ENCODE measurements at regions not wholly inside any gene's neighbourhood (a gene's known extent, or its start where the extent isn't known, plus 50 kb on each side); places are given as distances from the start of the nearest gene placed in this dataset.
"Not testable (repeated sequence)": the region's sequence is repeated elsewhere in the genome, so short reads cannot be mapped to it uniquely, and the experiment has no call there.

DNA sequence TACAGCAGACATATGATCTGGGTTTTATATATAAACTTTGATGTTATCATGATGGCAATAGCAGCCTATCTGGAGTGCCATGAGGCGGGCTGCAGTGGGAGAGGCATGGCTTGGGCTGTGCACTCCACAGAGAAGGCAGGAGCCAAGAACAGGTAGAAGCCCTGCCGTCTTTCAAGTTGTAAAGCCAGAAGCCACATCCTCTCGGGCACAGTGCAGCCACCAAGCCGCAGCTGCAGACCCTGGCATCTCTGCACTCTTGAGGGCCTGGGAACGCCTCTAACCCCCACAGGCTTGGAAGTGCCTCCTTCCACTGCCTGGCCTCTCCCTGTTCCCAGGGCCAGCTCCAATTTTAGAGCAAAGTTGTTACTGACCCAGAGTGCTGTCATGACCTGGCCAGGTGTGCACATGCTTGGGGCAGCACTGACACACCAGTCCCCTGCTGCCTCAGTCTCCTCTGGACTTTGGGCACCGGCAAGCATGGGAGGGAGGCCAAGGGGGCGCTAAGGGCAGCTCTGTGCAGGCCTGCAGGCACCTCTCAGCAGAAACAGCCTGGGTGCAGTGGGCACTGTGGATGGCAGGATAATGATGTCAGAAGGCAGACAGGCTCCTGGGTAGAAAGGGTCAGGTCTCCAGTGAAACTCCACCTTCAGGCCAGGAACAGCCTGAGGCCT is 1619.8 kb upstream of the PRMT6 start:
- DNase-seq: no peak

DNA sequence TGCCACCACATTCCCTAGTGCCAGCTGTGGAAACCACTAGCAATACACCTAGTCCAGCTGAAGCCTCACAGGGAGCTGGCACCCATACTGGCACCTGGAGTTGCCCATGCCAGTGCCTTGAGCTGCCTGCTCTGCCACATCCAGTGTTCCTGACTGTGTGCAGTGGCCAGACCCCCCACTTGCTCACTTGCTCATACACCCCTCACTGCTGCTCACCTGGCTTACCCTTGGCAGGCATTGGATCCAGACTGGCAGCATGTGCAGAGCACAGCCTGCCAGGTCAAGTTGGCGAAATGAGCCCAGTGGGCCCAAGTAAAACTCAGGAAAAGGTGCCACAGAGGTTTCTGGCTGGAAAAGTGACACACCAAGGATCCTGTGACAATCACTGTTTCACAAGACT is 1618.6 kb upstream of the PRMT6 start:
- DNase-seq: no peak

DNA sequence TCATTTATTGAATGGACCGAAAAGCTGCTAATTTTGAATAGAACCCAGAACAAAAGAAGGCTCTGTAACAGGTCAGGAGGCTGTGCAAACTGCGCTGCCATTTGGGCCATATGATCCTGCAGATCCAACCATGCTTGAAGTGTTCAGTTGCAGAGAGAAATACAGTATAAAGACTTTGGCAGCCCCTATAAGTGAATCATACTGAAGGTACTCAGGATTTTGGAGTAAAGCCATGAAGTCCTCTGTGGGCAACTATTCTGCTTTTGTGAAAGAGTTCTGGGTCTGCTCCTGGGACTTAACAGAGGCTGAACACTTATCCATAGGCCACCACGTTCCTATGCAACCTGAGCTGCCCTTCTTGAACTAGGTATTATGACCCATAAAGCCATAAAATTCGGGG is 1613.6 kb upstream of the PRMT6 start:
- no peak for DNase-seq

DNA sequence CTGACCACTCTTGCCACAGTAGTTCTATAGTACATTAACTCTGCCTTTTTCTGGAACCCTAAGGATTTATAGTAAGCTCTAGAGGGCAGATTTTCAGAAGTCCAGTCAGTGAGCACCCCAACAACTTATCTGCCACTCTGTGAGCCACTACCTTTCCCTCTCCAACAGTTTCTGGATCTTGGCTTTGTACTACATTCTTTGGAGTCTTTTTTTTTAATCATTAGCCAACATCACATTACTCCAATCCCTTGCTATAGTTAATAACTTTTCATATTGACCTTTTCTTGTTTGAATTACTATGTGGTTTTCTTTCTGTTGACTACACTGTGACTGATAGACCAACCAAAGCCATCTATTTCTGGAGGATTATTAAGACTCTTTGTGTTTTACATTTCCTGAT is 1596.7 kb upstream of the PRMT6 start:
- DNase-seq: no peak

DNA sequence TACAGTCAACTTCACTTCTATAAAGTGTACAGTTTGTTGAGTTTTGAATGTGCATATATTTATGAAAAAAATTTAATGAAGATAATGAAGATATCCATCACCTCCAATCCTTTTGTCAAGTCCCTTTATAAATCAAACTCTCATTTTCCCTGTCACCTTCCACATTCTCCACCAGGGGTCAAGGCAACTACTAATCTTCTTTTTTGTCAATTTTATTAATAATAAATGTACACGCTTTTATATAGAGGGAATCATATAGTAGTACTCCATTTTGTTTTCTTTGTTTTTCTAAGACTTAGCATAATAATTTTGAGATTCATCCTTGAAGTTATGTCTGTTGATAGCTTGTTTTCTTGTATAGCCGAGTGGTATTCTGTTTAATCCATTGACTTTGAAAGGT is 1594.2 kb upstream of the PRMT6 start:
- no peak for DNase-seq

DNA sequence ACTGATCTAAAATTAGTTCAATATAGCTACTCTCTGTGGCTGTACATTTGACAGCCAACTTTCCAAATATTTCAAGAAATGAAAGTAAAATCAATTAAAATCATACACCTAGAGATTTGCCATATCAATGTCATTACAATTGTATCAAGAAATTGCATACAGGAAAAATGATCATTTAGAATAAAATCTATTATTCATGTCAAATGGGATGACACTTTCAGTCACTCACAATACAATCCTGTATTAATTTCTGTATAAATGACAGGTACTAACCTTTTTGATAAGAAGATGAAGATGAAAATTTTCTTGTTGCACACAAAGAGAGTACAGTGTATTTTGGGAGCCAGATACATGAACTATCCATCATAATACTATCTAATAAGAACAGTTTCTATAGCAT is 1588.9 kb upstream of the PRMT6 start:
- no peak for DNase-seq

DNA sequence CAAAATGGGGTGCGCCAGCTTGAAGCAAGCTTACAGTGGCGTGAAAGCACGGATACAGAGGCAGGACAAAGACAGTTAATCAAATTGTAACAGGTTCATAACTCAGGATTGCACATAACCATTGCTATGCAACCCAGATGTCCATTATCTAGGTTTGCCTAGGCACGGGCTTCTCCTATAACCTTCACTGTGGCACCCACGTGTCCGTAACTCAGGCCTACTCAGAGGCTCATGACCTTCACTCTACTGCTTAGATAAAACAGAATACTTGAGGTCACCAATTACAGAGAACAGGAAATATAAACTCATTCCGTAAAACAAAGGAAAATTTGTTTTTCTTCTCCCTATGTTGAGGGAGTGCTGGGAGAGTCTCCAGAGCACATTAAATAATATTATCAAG is 1585.9 kb upstream of the PRMT6 start:
- DNase-seq: not testable (repeated sequence)

DNA sequence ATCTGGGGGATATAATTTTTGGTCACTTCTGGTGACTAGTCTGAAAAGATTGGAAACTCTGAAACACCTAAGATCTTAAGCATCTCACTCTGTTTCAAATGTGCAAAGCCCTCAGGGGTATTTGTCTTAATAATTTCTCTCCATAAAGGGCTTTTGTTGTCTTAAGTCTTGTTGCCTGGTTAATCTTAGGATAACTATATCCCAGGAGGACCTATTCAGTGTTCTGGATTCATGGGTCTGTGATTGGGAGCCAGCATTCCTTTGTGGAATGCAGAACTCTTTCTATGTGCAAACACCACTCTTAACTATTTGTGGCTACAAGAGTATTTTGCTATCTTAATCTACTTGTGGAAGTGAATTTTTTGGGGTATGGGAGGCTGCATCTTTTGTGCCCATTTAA is 1573.0 kb upstream of the PRMT6 start:
- no peak for DNase-seq

DNA sequence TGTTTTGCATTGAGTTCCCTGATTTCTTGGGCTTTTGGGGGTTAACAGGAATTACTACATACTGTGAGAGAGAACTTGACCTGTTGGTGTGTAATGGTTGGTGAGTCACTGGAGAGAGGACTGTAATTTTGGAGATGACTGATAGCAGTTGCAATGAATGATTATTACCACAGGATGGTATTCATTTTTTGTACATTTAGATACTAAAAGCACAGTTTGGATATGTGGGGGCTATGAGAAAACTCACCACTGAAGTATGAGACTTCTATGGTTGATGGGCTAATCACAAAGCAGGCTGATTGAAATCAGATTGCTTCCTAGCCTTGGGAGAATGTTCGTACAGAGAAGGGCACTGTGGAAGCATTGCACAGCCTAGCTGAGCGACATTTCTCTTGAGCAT is 1571.3 kb upstream of the PRMT6 start:
- DNase-seq: no peak

DNA sequence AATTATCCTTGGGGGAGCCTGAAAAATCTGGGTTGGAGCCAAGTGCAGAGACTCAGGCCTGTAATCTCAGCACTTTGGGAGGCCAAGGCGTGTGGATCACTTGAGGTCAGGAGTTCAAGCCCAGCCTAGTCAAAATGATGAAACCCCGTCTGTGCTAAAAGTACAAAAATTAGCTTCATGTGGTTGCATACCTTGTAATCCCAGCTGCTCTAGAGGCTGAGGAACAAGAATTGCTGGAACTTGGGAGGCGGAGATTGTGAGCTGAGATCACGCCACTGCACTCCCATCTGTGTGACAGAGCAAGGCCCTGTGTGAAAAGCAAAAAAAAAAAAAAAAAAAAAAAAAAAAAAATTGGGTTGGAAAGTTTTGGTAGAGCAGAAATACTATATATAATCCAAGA is 1563.6 kb upstream of the PRMT6 start:
- DNase-seq: no peak

DNA sequence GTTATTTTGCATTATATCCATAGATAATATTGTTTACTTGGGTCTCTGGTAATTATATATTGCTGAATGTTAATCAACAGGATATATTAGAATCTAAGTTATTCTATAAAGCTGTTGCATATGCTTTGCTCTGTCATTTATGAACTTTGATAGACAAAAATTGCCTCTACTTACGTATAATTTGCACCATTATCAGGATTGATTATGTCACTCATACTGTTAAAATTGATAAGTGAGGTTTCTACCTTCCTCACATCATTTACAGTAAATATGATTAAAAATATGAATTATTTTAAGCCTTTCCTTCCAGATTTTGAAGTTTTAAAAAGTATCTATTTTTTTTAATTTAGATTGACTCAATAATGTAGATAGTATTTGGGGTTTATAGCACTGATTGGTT is 1540.4 kb upstream of the PRMT6 start:
- no peak for DNase-seq

DNA sequence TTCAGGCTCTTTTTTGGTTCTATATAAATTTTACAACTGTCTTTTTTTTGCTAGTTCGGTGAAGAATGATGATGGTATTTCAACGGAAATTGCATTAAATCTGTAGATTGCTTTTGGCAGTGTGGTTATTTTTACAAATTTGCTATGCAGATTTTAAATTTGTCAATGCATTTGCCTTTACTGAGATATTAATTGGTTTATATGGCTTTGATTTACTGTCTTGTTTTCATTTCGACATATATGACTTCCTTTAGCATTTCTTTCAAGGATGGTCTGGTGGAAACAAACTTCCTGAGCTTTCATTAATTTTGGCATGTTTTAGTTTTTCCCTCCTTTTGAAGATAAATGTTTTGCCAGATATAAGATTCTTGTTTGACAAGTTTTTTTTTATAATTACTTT is 1522.5 kb upstream of the PRMT6 start:
- no peak for DNase-seq

DNA sequence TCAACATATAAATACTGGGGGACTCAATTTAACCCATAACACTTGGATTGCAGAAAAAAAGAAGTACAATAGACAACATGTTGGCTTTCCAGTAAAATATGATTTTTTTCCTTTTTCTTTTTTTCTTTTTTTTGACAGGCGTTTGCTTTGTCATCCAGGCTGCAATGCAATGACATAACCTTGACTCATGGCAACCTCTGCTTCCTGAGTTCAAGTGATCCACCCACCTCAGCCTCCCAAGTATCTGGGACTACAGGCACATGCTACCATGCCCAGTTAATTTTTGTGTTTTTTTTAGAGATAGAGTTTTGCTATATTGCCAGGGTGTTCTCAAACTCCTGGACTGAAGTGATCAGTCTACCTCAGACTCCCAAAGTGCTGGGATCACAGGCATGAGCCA is 1512.0 kb upstream of the PRMT6 start:
- no peak for DNase-seq

DNA sequence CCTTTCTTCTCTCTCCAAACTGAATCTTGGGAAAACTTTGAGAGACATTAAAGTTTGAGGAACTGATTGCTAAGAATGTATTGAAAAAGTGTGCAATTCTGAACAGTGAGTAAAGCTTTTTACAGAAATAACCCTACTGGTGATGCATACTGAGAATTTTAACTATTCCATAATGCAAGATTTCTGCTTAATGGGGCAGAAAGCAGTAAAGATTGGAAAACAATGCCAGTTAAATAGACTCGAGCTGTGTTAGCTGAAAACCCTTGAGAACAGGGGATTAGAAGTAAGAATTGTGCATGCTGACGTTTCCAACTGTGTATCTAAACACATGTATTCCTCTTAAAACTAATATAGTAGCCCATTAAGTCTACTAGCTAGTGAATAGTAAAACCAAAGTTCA is 1500.2 kb upstream of the PRMT6 start:
- DNase-seq: no peak

DNA sequence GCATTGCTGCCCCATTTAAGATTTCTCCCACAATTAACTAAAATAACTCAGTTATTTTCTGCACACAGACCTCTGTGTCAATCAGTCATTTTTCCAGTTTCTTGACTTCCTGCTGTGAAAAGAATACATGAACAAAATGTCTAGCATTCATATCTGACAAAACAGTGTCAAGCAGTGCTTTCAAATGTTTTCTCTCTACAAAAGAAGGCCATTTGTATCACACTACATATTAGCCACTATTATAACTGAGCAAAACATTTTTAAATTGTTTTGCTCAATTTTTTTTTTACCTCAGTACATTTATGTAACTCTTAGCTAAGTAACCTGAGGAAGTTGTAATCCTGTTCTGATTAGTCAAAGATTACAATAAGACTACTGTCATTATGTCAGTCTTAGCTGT is 1498.5 kb upstream of the PRMT6 start:
- no peak for DNase-seq

DNA sequence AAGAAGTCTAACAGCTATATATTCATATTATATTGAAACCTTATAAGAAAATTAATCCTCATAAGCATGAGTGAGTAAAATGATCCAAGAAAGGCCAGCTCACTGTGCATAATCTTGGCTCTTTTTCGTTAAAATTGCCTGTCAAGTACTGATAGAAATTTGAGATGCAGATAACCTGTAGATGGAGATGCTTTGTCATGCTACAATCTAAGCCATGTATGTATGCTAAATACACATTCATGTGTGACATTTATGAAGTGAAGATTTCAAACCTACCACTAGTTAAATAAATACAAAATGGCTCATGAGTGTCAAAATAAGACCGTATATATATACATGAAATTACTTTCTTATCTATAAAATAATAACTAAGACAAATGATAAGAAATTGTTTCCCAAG is 1491.5 kb upstream of the PRMT6 start:
- no peak for DNase-seq

DNA sequence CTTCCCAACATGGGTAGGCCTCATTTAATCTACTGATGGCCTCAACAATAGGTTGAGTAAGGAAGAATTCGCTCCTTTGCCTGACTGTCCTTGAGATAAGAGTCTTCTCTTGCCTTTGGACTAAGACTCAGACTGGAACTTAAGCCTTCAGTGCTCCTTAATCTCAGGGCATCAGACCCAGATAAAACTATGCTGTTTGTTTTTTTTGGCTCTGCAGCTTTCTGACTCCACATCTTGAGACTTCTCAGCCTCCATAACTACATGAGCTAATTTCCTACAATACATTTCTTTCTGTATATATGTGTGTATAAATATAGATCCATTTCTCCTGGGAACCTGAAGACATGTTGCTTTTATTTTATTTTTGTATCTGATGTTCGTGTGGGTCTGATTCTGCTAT is 1470.7 kb upstream of the PRMT6 start:
- no peak for DNase-seq

DNA sequence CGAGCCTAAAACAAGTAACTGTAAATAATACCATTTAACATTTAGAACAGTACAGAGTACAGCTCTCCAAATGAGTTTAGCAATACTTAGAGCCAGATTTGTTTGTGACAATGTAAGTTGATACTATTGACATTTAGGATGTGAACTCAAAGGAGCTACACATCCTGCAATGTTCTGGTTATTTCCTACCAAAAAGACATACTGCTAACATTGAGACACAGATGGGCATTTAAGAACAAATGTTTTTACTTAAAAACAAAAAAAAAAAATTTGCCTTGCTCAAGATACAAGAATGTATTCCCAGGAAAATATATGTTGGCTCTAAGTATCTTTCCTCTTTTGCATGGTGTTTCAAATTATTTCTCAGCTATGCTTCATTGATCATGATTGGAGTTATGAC is 1464.8 kb upstream of the PRMT6 start:
- DNase-seq: no peak

DNA sequence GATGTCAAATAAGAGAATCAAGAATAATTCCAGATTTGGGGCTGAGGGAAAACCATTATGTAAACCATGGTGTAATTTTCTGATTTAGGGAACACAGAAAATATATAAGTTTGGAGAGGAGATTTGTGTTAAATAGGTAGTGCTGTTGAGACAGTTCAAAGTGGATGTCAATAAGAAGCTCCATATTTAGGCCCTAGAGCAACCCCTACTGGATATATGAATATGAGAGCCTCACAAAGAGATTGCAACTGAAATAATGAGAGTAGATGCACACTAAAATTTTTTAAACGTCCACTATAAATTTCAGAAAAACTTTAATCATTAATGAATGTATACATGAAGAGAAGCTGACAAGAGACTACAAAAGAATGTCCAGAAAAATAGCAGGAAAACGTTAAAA is 1447.8 kb upstream of the PRMT6 start:
- no peak for DNase-seq

DNA sequence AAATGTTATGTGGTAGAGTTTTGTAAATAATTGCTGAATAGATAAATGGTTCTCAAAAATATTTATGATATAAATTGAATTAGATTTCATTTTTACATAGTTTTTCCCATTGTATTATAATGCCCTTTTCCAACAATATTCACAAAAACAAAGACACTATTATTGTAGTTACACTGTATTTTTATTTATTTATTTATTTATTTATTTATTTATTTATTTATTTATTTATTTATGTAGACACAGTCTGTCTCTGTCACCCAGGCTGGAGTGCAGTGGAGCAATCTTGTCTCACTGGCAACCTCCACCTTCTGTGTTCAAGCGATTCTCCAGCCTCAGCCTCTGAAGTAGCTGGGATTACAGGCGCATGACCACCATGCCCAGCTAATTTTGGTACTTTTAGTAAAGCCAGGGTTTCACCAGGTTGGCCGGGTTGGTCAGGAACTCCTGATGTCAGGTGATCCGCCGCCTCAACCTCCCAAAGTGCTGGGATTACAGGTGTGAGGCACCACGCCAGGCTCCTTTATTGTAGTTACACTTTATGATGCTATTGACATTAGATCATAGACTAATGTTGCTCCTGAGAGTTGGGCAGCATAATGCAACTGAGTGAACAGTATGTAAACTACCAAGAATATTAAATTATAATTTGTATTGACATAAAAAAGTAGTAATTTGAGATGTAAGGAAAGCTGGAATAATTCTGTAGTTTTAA is 1430.0 kb upstream of the PRMT6 start:
- DNase-seq: no peak

DNA sequence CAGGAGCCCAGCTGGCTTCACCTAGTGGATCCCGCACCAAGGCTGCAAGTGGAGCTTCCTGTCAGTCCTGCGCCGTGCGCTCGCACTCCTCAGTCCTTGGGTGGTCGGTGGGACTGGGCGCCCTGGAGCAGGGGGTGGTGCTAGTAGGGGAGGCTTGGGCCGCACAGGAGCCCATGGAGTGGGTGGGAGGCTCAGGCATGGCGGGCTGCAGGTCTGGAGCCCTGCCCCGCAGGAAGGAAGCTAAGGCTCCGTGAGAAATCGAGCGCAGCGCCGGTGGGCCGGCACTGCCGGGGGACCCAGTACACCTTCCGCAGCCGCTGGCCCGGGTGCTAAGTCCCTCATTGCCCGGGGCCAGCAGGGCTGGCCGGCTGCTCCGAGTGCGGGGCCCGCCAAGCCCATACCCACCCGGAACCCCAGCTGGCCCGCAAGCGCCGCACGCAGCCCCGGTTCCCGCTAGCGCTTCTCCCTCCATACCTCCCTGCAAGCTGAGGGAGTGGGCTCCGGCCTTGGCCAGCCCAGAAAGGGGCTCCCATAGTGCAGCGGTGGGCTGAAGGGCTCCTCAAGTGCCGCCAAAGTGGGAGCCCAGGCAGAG is 1425.2 kb upstream of the PRMT6 start:
- DNase-seq: not testable (repeated sequence)

DNA sequence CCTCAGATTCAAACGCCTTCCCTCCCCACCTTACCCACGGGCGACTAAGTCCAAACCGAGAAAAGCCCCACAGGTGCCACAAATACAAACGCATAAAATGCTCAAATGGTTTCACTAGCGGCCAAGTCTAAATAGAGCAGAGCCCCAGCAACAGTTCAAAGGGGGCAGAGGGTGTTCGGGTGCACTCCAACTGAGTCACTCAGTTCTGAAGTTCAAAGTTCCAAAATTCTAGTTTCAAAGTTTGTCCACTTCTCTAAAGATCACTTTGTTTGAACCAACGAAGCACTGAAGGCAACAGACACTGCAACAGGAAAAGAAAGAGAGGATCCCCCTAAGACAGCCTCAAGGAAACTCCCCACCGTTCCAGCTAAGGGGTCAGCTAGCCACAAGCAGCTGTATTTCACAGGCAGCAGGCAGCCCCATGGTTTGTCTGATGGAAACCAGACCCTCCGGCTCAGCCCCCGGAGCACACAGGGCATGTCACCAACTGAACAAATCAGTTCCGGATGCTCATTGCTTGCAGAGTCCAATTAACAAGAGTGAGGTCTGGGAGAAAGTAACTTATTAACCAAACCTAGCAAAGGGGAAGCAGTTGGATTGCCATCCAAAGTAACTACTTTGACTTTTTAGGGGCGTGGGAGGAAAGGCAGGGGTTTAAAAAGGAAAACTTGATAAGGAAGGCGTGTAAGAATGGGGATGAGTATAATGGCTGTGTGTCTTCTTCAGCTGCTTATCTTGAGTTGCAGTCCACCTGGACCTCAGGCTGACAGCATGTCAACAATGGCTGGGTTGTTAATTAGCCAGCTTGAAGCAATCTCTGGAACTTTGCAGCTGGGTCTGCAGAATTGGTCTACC is 1423.9 kb upstream of the PRMT6 start:
- no peak for DNase-seq

DNA sequence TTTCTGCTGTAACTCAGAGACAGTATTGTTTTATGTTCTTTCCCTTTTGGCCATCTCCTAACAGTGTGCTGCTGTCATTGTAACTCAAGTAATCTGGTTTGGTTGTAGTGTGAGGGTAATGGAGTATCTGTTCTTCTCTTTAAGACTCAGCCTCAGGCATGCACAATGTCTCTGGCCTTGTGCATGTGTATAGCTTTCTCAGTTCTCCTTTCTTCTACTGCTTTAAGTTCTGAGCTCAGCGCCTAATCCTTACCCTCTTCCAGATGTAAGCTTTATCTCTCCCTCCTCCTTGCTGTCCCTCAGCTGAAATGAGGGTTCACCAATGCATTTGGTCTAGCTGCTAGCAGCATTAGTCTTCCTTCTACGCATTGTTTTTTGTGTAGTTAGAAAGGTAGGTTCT is 1420.4 kb upstream of the PRMT6 start:
- no peak for DNase-seq

DNA sequence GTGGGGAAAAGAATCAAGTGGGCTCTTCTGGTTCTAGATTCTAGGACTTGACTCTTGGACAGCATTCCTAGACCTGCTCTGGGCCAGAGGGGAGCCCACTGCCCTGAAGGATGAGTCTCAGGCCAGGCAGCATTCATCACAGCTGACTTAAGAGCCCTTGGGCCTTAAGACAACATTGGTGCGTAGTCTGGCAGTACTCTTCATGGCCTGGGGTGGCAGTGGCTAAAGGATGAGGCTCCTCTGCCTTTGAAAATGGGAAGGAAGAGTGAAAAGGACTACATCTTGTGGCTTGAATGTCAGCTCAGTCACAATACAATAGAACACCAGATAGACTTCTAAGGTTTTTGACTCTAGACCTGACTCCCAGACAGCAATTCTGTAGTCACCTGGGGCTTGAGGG is 1415.1 kb upstream of the PRMT6 start:
- no peak for DNase-seq
